ENCODE measurements at regions not wholly inside any gene's neighbourhood (a gene's known extent, or its start where the extent isn't known, plus 50 kb on each side); places are given as distances from the start of the nearest gene placed in this dataset.

GRCh38 chr3:193992425-193993037 lies 143.4 kb upstream of the HES1 start (continued):
- TF ChIP-seq BRCA1 (IDR thresholded peaks at IDR 0.05; ENCODE audit: low read depth, low read length) (no peak), GTF2F1 (IDR thresholded peaks at IDR 0.05; ENCODE audit: borderline replicate concordance, low read depth, low read length) (no peak), NANOG (IDR thresholded peaks at IDR 0.05; ENCODE audit: insufficient read depth, low read depth, low read length, poor library complexity, severe bottlenecking) (no peak), ASH2L (IDR thresholded peaks at IDR 0.05; ENCODE audit: low read length) (no peak), RBBP5 (IDR thresholded peaks at IDR 0.05; ENCODE audit: borderline replicate concordance, low read depth, low read length) (no peak), RFX5 (IDR thresholded peaks at IDR 0.05; ENCODE audit: borderline replicate concordance, low read depth, low read length) (no peak)

Data from H1 (cell line).